Testis (tissue), 2 donors: ENCODE measurements at regions not wholly inside any gene's neighbourhood (a gene's known extent, or its start where the extent isn't known, plus 50 kb on each side); places are given as distances from the start of the nearest gene placed in this dataset.

ENCODE experiments used
- DNase-seq: peaks from one replicate; pipeline ENCODE4 v3.0.0-alpha.2; 2019
- H3K27ac ChIP-seq, 2 donors: fragments of 200-600 bp; sonication (generic); one replicate each; pipeline ENCODE4 v1.5.1; 2019
- H3K27me3 ChIP-seq: fragments of 200-600 bp; sonication (generic); one replicate; pipeline ENCODE4 v1.5.1; 2019
- H3K36me3 ChIP-seq: fragments of 200-600 bp; sonication (generic); one replicate; pipeline ENCODE4 v1.5.1; 2017; ENCODE audit warnings: low read depth; ENCODE audit errors: missing control alignments
- H3K4me1 ChIP-seq: fragments of 200-600 bp; sonication (generic); one replicate; pipeline ENCODE4 v1.5.1; 2019
- H3K4me3 ChIP-seq, 2 donors: fragments of 200-600 bp; sonication (generic); one replicate each; pipeline ENCODE4 v1.5.1; 2017 to 2019
- H3K9me3 ChIP-seq: fragments of 200-600 bp; sonication (generic); one replicate; pipeline ENCODE4 v1.5.1; 2017
- POLR2A ChIP-seq: fragments of 450-650 bp; IDR thresholded peaks from one replicate; pipeline ENCODE4 v1.6.1; 2017; ENCODE audit warnings: antibody characterized with exemption, mild to moderate bottlenecking, moderate library complexity
- WGBS, 2 donors: methylation state at CpG; one replicate each; pipeline ENCODE4 v1.1.5; 2018; 5-methylcytosine and 5-hydroxymethylcytosine counted together
- intact Hi-C: fragments of 100-400 bp; cut with DNase I; formaldehyde crosslinking; loops from one replicate; pipeline ENCODE4 v1.15.1; 2023; ENCODE audit warnings: low total_unique reads
- TF ChIP-seq, protein P1 (sequence below), 3 experiments: fragments of 450-650 bp in 2 of 3; fragments of 200-600 bp in 1 of 3; sonication (generic) in 1 of 3; IDR thresholded peaks; one replicate each; pipeline ENCODE4 v1.5.1; 2016 to 2019; ENCODE audit warnings: antibody characterized with exemption in 3 of 3, mild to moderate bottlenecking in 2 of 3, moderate library complexity in 1 of 3

DNA sequence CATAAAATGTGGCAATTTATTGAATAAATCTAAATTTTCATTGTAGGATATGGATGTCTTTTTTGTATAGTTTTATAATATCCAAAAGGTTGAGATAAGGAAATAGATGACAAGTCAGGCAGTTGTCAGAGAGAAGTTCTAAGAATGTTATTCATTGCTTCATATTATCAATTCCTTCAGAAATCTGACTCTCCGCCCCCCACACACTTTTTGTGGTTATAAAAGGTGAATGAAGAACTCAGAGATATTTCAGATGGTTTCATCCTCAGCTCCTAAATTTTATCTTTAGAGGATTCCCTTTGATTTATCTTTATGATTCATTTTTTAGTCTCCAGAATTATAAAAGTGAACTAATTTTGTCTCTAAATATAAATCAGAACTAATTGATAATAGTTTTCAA is 136.1 kb upstream of the NOX3 start:
- H3K36me3 ChIP-seq, result no peaks in the 10 kb centered on the region
- TF ChIP-seq, protein P1, sequence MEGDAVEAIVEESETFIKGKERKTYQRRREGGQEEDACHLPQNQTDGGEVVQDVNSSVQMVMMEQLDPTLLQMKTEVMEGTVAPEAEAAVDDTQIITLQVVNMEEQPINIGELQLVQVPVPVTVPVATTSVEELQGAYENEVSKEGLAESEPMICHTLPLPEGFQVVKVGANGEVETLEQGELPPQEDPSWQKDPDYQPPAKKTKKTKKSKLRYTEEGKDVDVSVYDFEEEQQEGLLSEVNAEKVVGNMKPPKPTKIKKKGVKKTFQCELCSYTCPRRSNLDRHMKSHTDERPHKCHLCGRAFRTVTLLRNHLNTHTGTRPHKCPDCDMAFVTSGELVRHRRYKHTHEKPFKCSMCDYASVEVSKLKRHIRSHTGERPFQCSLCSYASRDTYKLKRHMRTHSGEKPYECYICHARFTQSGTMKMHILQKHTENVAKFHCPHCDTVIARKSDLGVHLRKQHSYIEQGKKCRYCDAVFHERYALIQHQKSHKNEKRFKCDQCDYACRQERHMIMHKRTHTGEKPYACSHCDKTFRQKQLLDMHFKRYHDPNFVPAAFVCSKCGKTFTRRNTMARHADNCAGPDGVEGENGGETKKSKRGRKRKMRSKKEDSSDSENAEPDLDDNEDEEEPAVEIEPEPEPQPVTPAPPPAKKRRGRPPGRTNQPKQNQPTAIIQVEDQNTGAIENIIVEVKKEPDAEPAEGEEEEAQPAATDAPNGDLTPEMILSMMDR (IDR thresholded peaks at IDR 0.05), result no peak
- TF ChIP-seq POLR2A, result no peak
- WGBS, 2 donors, result 92 to 98% methylated on average over 1 of the region's 1 CpG
- H3K9me3 ChIP-seq, result no peaks in the 10 kb centered on the region
- no peak for DNase-seq
- H3K27ac ChIP-seq, result no peak overlapping the region
- no peaks in the 10 kb centered on the region for H3K4me1 ChIP-seq
- H3K27me3 ChIP-seq, result no peaks in the 10 kb centered on the region
- intact Hi-C loops, result no loop called here
- H3K4me3 ChIP-seq, result no peak overlapping the region

DNA sequence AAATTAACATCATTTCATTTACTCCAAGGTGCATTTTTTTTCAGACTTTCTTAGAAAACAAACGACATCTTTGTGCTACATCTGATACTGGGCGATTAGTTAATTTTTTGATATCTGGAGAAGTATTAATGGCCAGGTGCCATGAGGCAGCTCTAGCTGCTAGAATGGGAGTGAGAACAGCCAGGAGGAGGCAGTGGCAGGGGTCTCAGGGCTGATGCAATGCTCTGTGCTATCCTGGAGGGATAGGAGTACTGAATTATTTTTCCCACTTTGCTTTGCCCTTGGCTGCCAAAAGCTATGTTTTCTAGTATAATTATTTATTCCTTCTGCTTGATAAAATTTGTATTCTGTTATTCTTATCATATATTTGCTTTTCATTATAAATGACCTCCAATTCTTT is 133.6 kb upstream of the NOX3 start:
- no peak overlapping the region for H3K4me3 ChIP-seq
- H3K4me1 ChIP-seq, result no peaks in the 10 kb centered on the region
- H3K27ac ChIP-seq, result no peak overlapping the region
- no peaks in the 10 kb centered on the region for H3K27me3 ChIP-seq
- no peak for DNase-seq
- WGBS, 2 donors, result 77 to 80% methylated on average over 2 of the region's 2 CpGs
- TF ChIP-seq, protein P1 (IDR thresholded peaks at IDR 0.05), result no peak
- no peak for TF ChIP-seq POLR2A
- no peaks in the 10 kb centered on the region for H3K9me3 ChIP-seq
- intact Hi-C loops, result no loop called here
- no peaks in the 10 kb centered on the region for H3K36me3 ChIP-seq

DNA sequence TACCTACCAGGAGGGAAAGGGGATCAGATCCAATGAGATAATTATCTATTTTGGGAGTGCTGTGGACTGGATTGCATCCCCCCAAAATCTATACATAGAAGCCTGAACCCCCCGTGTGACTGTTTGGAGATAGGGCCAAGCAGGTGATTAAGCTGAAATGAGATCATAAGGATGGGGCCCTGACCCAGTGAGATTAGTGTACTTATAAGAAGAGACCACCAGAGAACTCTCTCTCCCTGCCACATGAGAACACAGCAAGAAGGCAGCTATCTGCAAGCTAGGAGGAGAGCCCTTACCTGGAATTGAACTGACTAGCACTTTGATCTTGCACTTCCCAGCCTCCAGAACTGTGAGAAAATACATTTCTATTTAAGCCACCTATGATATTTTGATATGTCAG is 132.2 kb upstream of the NOX3 start:
- intact Hi-C loops, result no loop called here
- TF ChIP-seq, protein P1 (IDR thresholded peaks at IDR 0.05), result no peak
- no peak for TF ChIP-seq POLR2A
- Histone ChIP-seq H3K36me3 (no peaks in the 10 kb centered on the region), H3K4me1 (no peaks in the 10 kb centered on the region), H3K4me3 (no peak overlapping the region), H3K27ac (no peak overlapping the region), H3K9me3 (no peaks in the 10 kb centered on the region), H3K27me3 (no peaks in the 10 kb centered on the region)
- no peak for DNase-seq
- 60 to 93% methylated on average over 1 of the region's 1 CpG for WGBS, 2 donors

DNA sequence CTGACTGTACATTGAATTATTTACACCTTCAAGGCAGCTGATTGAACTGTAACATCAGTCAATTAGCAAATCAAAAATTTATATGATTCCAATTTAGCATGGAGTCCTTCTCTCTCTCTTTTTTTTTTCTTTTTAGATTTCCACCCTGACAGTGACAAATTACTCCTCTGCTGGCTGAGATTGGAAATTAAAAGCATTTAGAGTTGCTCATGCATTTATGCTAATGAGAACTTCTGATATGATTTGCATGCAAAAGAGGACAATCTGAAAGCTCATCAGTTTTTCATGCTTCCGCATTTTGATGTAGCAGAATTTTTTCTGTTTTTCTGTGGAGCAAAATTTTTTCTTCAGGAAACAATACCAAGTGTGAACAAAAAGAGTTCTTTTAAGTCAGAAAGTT is 130.5 kb upstream of the NOX3 start:
- Histone ChIP-seq H3K4me3 (no peak overlapping the region), H3K27ac (no peak overlapping the region), H3K27me3 (no peaks in the 10 kb centered on the region), H3K36me3 (no peaks in the 10 kb centered on the region), H3K4me1 (no peaks in the 10 kb centered on the region), H3K9me3 (no peaks in the 10 kb centered on the region)
- intact Hi-C loops, result no loop called here
- TF ChIP-seq POLR2A, result no peak
- TF ChIP-seq, protein P1 (IDR thresholded peaks at IDR 0.05), result no peak
- no peak for DNase-seq
- WGBS, 2 donors, result 83 to 87% methylated on average over 1 of the region's 1 CpG

DNA sequence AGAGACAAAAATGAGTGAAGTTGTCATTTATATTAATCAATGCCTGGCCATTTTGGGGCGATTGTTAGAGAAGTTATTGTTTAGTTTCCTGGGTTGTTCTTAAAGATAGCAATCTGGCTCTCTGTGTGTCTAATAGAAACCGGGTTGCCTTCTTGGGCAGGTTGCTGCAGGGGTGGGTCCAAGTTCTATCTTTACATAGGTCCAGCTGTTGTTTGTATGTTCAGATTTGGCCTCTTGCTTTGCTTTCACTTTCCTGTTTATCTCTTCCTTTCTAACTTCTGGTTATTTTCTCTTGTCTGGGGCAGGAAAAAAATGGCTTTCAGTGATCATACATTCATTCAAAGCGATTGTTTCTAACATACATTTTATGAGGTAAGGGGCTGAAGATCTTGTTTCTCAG is 128.4 kb upstream of the NOX3 start:
- intact Hi-C loops, result no loop called here
- WGBS, 2 donors, result 63 to 74% methylated on average over 3 of the region's 3 CpGs
- no peaks in the 10 kb centered on the region for H3K9me3 ChIP-seq
- no peaks in the 10 kb centered on the region for H3K27me3 ChIP-seq
- no peak for TF ChIP-seq POLR2A
- TF ChIP-seq, protein P1 (IDR thresholded peaks at IDR 0.05), result no peak
- no peak for DNase-seq
- no peaks in the 10 kb centered on the region for H3K4me1 ChIP-seq
- H3K36me3 ChIP-seq, result no peaks in the 10 kb centered on the region
- H3K27ac ChIP-seq, result no peak overlapping the region
- no peak overlapping the region for H3K4me3 ChIP-seq
